Mesenchymal stem cell (in vitro differentiated cells and primary cell): ENCODE measurements at regions not wholly inside any gene's neighbourhood (a gene's known extent, or its start where the extent isn't known, plus 50 kb on each side); places are given as distances from the start of the nearest gene placed in this dataset.

Source experiments
- DNase-seq: peaks from one replicate; pipeline ENCODE4 v3.0.0-alpha.2; 2013
- H2AFZ ChIP-seq: one replicate; pipeline ENCODE4 v1.6.1; 2013; ENCODE audit warnings: low read depth, mild to moderate bottlenecking, control low read depth, inconsistent platforms, low read length, moderate library complexity
- H2AK5ac ChIP-seq: 2 replicates; pipeline ENCODE4 v1.6.1; 2013; ENCODE audit warnings: low read length, moderate library complexity, mild to moderate bottlenecking, inconsistent platforms; ENCODE audit not compliant: severe bottlenecking
- H2BK120ac ChIP-seq: one replicate; pipeline ENCODE4 v1.6.1; 2013; ENCODE audit warnings: low read depth, mild to moderate bottlenecking, inconsistent platforms, low read length, moderate library complexity
- H2BK12ac ChIP-seq, 2 experiments: one replicate each; pipeline ENCODE4 v1.6.1; 2013; ENCODE audit warnings: inconsistent platforms in 2 of 2, low read length in 2 of 2, mild to moderate bottlenecking in 2 of 2, moderate library complexity in 2 of 2, control low read depth in 1 of 2
- H2BK15ac ChIP-seq: one replicate; pipeline ENCODE4 v1.6.1; 2013; ENCODE audit warnings: mild to moderate bottlenecking, low read depth, inconsistent platforms; ENCODE audit not compliant: poor library complexity, severe bottlenecking
- H2BK5ac ChIP-seq: 2 replicates; pipeline ENCODE4 v1.6.1; 2013; ENCODE audit warnings: low read depth, mild to moderate bottlenecking, low read length, control low read depth, inconsistent platforms; ENCODE audit not compliant: poor library complexity, severe bottlenecking
- H3K14ac ChIP-seq, 2 experiments: one replicate each; pipeline ENCODE4 v1.6.1; 2013; ENCODE audit warnings: inconsistent platforms in 2 of 2, low read length in 2 of 2, control low read depth in 1 of 2, mild to moderate bottlenecking in 1 of 2, moderate library complexity in 1 of 2
- H3K18ac ChIP-seq, 2 experiments: one replicate each; pipeline ENCODE4 v1.6.1; 2013; ENCODE audit warnings: inconsistent platforms in 2 of 2, low read length in 2 of 2, control low read depth in 1 of 2, low read depth in 1 of 2, mild to moderate bottlenecking in 1 of 2
- H3K23ac ChIP-seq, 2 experiments: one replicate each; pipeline ENCODE4 v1.6.1; 2013; ENCODE audit warnings: inconsistent platforms in 2 of 2, low read length in 2 of 2, mild to moderate bottlenecking in 2 of 2, moderate library complexity in 2 of 2, control low read depth in 1 of 2
- H3K27ac ChIP-seq: 2 replicates; pipeline ENCODE4 v1.5.1; 2013; ENCODE audit warnings: mild to moderate bottlenecking, moderate library complexity, low read length, control low read depth, inconsistent platforms; ENCODE audit not compliant: poor library complexity, severe bottlenecking
- H3K27me3 ChIP-seq, 2 experiments: 2 replicates each; pipeline versions ENCODE4 v1.6.1 to v1.7.0; 2013; ENCODE audit warnings: low read length in 2 of 2, mild to moderate bottlenecking in 2 of 2, moderate library complexity in 2 of 2, control low read depth in 1 of 2, inconsistent platforms in 1 of 2; ENCODE audit not compliant: control insufficient read depth in 1 of 2, insufficient read depth in 1 of 2
- H3K36me3 ChIP-seq, 2 experiments: 2 replicates each; pipeline versions ENCODE4 v1.6.1 to v1.7.0; 2013; ENCODE audit warnings: low read length in 2 of 2, control low read depth in 1 of 2, inconsistent platforms in 1 of 2, low read depth in 1 of 2, mild to moderate bottlenecking in 1 of 2; ENCODE audit not compliant: insufficient read depth in 2 of 2, control insufficient read depth in 1 of 2
- H3K4ac ChIP-seq, 2 experiments: one replicate each; pipeline ENCODE4 v1.6.1; 2013; ENCODE audit warnings: inconsistent platforms in 2 of 2, low read length in 2 of 2, mild to moderate bottlenecking in 2 of 2, moderate library complexity in 2 of 2, control low read depth in 1 of 2, low read depth in 1 of 2
- H3K4me1 ChIP-seq: 2 replicates; pipeline ENCODE4 v1.6.1; 2013; ENCODE audit warnings: low read depth, low read length, control low read depth; ENCODE audit not compliant: control insufficient read depth, insufficient read depth
- H3K4me2 ChIP-seq: 2 replicates; pipeline ENCODE4 v1.6.1; 2013; ENCODE audit warnings: low read length, mild to moderate bottlenecking, inconsistent platforms; ENCODE audit not compliant: poor library complexity, severe bottlenecking
- H3K4me3 ChIP-seq, 2 experiments: 2 replicates each; pipeline versions ENCODE4 v1.5.1 to v1.7.0; 2013; ENCODE audit warnings: low read length in 2 of 2, mild to moderate bottlenecking in 2 of 2, control low read depth in 1 of 2, low read depth in 1 of 2; ENCODE audit not compliant: insufficient read depth in 1 of 2
- H3K79me1 ChIP-seq: replicated peaks from 2 replicates; pipeline ENCODE4 v1.6.1; 2013; ENCODE audit warnings: mild to moderate bottlenecking, control low read depth, low read length, inconsistent platforms; ENCODE audit not compliant: poor library complexity, severe bottlenecking
- H3K9ac ChIP-seq: 2 replicates; pipeline ENCODE4 v1.7.0; 2013; ENCODE audit warnings: mild to moderate bottlenecking, low read length, moderate library complexity
- H3K9me3 ChIP-seq: 2 replicates; pipeline ENCODE4 v1.7.0; 2013; ENCODE audit warnings: mild to moderate bottlenecking, low read length; ENCODE audit not compliant: control insufficient read depth
- H4K8ac ChIP-seq: one replicate; pipeline ENCODE4 v1.6.1; 2013; ENCODE audit warnings: inconsistent platforms, mild to moderate bottlenecking, low read length, moderate library complexity
- H4K91ac ChIP-seq: one replicate; pipeline ENCODE4 v1.6.1; 2013; ENCODE audit warnings: mild to moderate bottlenecking, low read length, inconsistent platforms
- WGBS: methylation state at CpG from one replicate; pipeline ENCODE4 v1.1.7; 2013; ENCODE audit warnings: mixed read lengths; 5-methylcytosine and 5-hydroxymethylcytosine counted together

- Histone ChIP-seq H2BK15ac (no peak overlapping the region), H2BK120ac (no peak overlapping the region), H2AFZ (no peak overlapping the region), H3K27me3 (peaks cover 0 to 10% of the 10 kb centered on the region in 2 experiments), H2BK5ac (no peak overlapping the region), H4K91ac (no peak overlapping the region), H3K4me2 (no peak overlapping the region), H3K79me1 (no peaks in the 10 kb centered on the region), H2BK12ac (no peak overlapping the region), H3K4me3 (no peak overlapping the region), H3K9me3 (no peaks in the 10 kb centered on the region), H3K9ac (no peak overlapping the region), H3K18ac (no peak overlapping the region), H3K4ac (no peak overlapping the region), H4K8ac (no peak overlapping the region), H2AK5ac (no peak overlapping the region), H3K23ac (no peak overlapping the region), H3K4me1 (no peaks in the 10 kb centered on the region), H3K14ac (no peak overlapping the region), H3K36me3 (no peaks in the 10 kb centered on the region), H3K27ac (no peak overlapping the region)
- WGBS = 92% methylated on average over 5 of the region's 5 CpGs
- no peak for DNase-seq
These were observed 114.8 kb upstream of the SFSWAP start for GRCh38 chr12:131596115-131596514.

GRCh38 chr12:131597333-131597732, 113.6 kb upstream of the SFSWAP start:
- no peak overlapping the region for H3K27ac ChIP-seq
- no peak overlapping the region for H4K91ac ChIP-seq
- WGBS = 81% methylated on average over 7 of the region's 7 CpGs
- no peak overlapping the region for H3K4me2 ChIP-seq
- no peak overlapping the region for H3K9ac ChIP-seq
- H4K8ac ChIP-seq = no peak overlapping the region
- no peaks in the 10 kb centered on the region for H3K9me3 ChIP-seq
- no peaks in the 10 kb centered on the region for H3K79me1 ChIP-seq
- DNase-seq = no peak
- H2BK120ac ChIP-seq = no peak overlapping the region
- H3K18ac ChIP-seq = no peak overlapping the region
- no peak overlapping the region for H3K14ac ChIP-seq
- no peak overlapping the region for H3K23ac ChIP-seq
- peaks cover 0 to 10% of the 10 kb centered on the region in 2 experiments for H3K27me3 ChIP-seq
- H2AK5ac ChIP-seq = no peak overlapping the region
- no peaks in the 10 kb centered on the region for H3K4me1 ChIP-seq
- H2BK5ac ChIP-seq = no peak overlapping the region
- H3K4ac ChIP-seq = no peak overlapping the region
- H2AFZ ChIP-seq = no peak overlapping the region
- no peaks in the 10 kb centered on the region for H3K36me3 ChIP-seq
- H3K4me3 ChIP-seq = no peak overlapping the region
- no peak overlapping the region for H2BK15ac ChIP-seq
- H2BK12ac ChIP-seq = no peak overlapping the region

- Histone ChIP-seq H3K4me2 (no peak overlapping the region), H2AFZ (no peak overlapping the region), H3K9me3 (no peaks in the 10 kb centered on the region), H3K14ac (no peak overlapping the region), H3K27me3 (peaks cover 0 to 14% of the 10 kb centered on the region in 2 experiments), H3K36me3 (no peaks in the 10 kb centered on the region), H2BK12ac (no peak overlapping the region), H2BK5ac (no peak overlapping the region), H2AK5ac (no peak overlapping the region), H2BK15ac (no peak overlapping the region), H3K4me3 (no peak overlapping the region), H4K8ac (no peak overlapping the region), H2BK120ac (no peak overlapping the region), H4K91ac (no peak overlapping the region), H3K4me1 (peaks cover 2% of the 10 kb centered on the region), H3K27ac (no peak overlapping the region), H3K4ac (no peak overlapping the region), H3K9ac (no peak overlapping the region), H3K23ac (no peak overlapping the region), H3K18ac (no peak overlapping the region), H3K79me1 (no peaks in the 10 kb centered on the region)
- 44% methylated on average over 5 of the region's 5 CpGs for WGBS
- DNase-seq = no peak
These were observed 112.2 kb upstream of the SFSWAP start for GRCh38 chr12:131598717-131599116.

GRCh38 chr12:131599190-131600159, 111.4 kb upstream of the SFSWAP start:
- Histone ChIP-seq H3K4me3 (no peak overlapping the region), H4K8ac (no peak overlapping the region), H2BK120ac (no peak overlapping the region), H2BK15ac (no peak overlapping the region), H2AFZ (no peak overlapping the region), H3K23ac (no peak overlapping the region), H3K36me3 (no peaks in the 10 kb centered on the region), H3K9me3 (no peaks in the 10 kb centered on the region), H2BK12ac (no peak overlapping the region), H3K18ac (no peak overlapping the region), H4K91ac (no peak overlapping the region), H3K4me2 (no peak overlapping the region), H3K9ac (no peak overlapping the region), H3K27me3 (peaks cover 0 to 21% of the 10 kb centered on the region in 2 experiments), H3K14ac (no peak overlapping the region), H3K4ac (no peak overlapping the region), H3K27ac (no peak overlapping the region), H3K79me1 (no peaks in the 10 kb centered on the region), H2BK5ac (no peak overlapping the region), H2AK5ac (no peak overlapping the region), H3K4me1 (peaks cover 4% of the 10 kb centered on the region)
- 86% methylated on average over 33 of the region's 33 CpGs for WGBS
- DNase-seq = no peak
